GM18505 (cell line): ENCODE measurements at regions not wholly inside any gene's neighbourhood (a gene's known extent, or its start where the extent isn't known, plus 50 kb on each side); places are given as distances from the start of the nearest gene placed in this dataset.

Experiments
- ATAC-seq: cut with Tn5 transposase; IDR thresholded peaks from one replicate; pipeline ENCODE4 v1.9.1; 2021; ENCODE audit not compliant: unreplicated experiment
- POLR2A ChIP-seq: IDR thresholded peaks from 4 replicates; pipeline ENCODE4 v1.6.1; 2011; ENCODE audit warnings: borderline replicate concordance; ENCODE audit not compliant: insufficient read depth, insufficient read length; ENCODE audit errors: extremely low read depth

DNA sequence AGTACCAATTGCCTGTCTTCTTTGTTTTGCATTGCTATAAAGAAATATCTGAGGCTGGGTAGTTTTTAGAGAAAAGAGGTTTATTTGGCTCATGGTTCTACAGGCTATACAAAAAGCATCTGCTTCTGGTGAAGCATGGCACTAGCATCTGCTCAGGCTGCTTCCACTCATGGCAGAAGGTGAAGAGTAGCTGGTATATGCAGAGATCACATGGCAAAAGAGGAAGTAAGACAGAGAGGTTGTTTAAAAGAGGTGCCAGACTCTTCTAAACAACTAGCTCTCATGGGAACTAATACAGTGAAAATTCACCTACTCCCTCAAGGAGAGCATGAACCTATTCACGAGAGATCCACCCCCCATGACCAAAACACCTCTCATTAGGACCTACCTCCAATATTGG lies 56.7 kb upstream of the GUCA2B start:
- no peak for ATAC-seq
- no peak for TF ChIP-seq POLR2A

- no peak for TF ChIP-seq POLR2A
These were observed 64.0 kb upstream of the GUCA2B start for GRCh38 chr1:42089246-42089645.

GRCh38 chr1:42086146-42086545 lies 67.1 kb upstream of the GUCA2B start:
- no peak for TF ChIP-seq POLR2A

More at GRCh38 chr1:42089246-42089645, 64.0 kb upstream of the GUCA2B start:
- no peak for ATAC-seq

GRCh38 chr1:42085596-42085995 lies 67.6 kb upstream of the GUCA2B start:
- ATAC-seq = no peak
- TF ChIP-seq POLR2A = no peak

More at GRCh38 chr1:42086146-42086545, 67.1 kb upstream of the GUCA2B start:
- no peak for ATAC-seq

GRCh38 chr1:42081475-42081874 lies 71.7 kb upstream of the GUCA2B start:
- TF ChIP-seq POLR2A = no peak
- ATAC-seq = no peak

GRCh38 chr1:42075179-42075578 lies 78.0 kb upstream of the GUCA2B start:
- no peak for ATAC-seq
- TF ChIP-seq POLR2A = no peak

- ATAC-seq = no peak
- TF ChIP-seq POLR2A = no peak
These were observed 82.2 kb upstream of the GUCA2B start for GRCh38 chr1:42070996-42071395.

- no peak for TF ChIP-seq POLR2A
These were observed 95.4 kb upstream of the GUCA2B start for GRCh38 chr1:42057800-42058199.

GRCh38 chr1:42056460-42056859 lies 96.8 kb upstream of the GUCA2B start:
- no peak for TF ChIP-seq POLR2A
- ATAC-seq = no peak

More at GRCh38 chr1:42057800-42058199, 95.4 kb upstream of the GUCA2B start:
- ATAC-seq = no peak

DNA sequence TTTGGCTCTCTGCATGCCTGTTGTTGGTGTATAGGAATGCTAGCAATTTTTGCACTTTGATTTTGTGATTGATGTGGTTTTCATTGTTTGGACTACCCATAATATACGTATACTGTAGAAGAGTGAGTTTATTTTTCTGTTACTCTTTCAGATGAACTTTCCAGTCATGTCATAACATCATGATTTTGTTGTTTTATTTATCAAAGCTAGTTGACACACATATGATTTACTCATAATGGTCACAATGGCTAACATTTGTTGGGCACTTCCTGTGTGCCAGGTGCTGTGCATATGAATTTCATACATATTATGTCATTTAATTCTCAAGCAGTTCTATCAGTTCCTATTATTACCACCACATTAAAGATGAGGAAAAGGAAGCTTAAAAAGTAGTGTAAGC lies 98.1 kb upstream of the GUCA2B start:
- no peak for TF ChIP-seq POLR2A
- no peak for ATAC-seq

DNA sequence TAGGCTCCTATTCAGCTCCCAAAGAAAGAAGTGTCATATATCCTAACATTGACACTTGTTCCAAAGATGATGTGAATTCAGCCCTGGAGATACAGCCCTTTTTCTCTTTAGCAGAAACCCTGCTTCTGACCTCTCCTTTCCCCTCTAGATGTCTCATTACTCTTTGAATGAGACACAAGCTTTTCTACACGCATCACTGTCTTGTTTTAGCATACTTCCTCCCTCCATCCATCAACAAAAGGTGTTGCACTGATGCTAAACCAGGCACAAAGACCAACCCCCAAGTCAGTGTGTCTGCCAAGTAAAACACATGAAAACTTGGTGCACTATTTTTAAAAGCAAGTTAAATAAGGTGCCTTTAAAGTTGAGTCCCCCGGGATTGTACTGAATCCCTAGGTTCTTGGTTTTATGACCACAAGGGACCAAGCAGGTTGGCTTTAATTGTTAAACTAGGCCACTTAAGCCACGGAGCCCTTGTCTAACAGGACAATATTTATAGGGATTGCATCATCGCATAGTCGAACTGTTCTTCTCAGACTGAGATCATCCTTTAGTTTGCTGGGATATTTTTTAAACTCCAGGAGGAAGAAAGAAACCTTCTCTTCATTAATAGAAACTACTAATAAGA lies 101.0 kb upstream of the GUCA2B start:
- no peak for ATAC-seq

DNA sequence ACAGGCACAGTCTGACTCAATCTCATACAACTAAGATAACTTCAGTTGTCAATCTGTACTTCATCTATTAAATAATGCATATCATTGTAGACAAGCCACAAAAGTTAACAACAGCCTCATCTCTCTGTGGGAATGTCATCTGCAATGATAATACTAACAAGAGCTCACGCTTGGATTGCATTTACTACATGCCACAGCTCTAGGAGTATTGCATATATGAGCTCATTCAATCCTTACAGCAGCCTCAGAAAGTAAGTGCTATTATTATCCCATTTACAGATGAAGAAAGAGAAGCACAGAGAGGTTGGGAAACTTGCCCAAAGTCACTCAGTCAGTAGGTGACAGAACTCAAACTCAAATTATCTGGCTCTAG lies 105.7 kb upstream of the GUCA2B start:
- no peak for ATAC-seq
- no peak for TF ChIP-seq POLR2A

More for the DNA sequence above, 101.0 kb upstream of the GUCA2B start:
- TF ChIP-seq POLR2A = no peak

- ATAC-seq = no peak
These were observed 106.3 kb upstream of the GUCA2B start for GRCh38 chr1:42046761-42047507.

DNA sequence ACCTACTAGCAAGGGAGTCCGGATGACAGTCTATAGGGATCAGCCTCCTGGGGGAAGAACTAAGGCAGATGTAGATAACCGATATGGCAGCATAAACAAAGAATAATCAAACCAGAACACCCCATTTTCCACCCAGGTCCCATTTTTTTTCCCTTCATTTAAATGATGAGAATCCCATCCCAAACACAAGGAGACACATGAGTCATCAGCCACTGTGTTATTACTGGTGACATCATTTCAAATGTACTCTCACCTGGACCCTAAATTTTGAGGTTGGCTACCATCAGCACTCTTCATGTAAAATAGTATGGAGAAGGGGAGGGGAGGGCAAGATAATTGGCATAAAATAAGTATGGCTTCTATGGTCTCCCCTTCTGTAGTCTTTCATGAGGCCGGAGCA lies 108.9 kb upstream of the GUCA2B start:
- ATAC-seq = no peak

More at GRCh38 chr1:42046761-42047507, 106.3 kb upstream of the GUCA2B start:
- no peak for TF ChIP-seq POLR2A

DNA sequence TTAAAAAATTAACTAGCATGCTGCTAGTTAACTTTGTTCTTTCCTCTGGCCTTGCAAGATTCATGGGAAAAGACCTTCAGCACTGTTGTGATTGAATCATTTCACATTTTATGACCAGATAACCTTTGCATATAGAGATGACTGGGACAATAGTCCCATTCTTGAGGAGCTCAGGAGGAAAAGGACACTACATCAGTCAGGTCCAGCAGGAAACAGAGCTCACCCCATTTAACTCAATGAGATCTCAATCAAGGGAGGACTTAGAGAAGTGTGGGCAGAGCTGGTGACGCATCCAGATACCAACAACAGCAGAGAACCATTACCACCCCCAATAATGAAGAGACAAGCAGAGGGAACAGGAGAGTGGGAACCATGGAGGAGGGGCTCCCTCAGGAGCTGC lies 109.4 kb upstream of the GUCA2B start:
- no peak for TF ChIP-seq POLR2A
- ATAC-seq = no peak

More for the DNA sequence above, 108.9 kb upstream of the GUCA2B start:
- TF ChIP-seq POLR2A = no peak

DNA sequence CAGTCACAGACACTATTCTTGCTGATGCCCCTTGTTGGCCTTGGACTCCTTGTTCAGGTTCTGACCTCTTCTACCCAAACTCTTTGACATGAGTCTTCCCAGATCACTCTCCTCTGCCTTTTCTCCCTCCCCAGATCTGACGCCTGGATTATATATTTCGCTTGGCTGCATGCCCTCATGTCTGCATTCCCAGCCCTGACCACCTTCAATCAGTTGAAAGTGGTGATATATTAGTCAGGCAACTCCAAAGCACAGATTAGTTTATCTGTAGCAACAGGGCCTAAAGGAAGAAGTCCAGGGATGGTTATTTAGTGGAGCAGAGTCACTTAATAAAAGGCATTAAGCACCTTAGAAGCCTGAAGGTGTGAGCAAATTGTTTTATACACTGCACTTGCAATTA lies 110.0 kb upstream of the GUCA2B start:
- TF ChIP-seq POLR2A = no peak
- no peak for ATAC-seq
